ENCODE measurements at regions not wholly inside any gene's neighbourhood (a gene's known extent, or its start where the extent isn't known, plus 50 kb on each side); places are given as distances from the start of the nearest gene placed in this dataset.

- Mint-ChIP-seq H3K27me3 (ENCODE audit: insufficient read depth, low read depth) (no peaks in the 10 kb centered on the region), H3K36me3 (no peaks in the 10 kb centered on the region), H3K9me3 (no peaks in the 10 kb centered on the region), H3K27ac (no peak overlapping the region), H3K4me3 (no peak overlapping the region), H3K4me1 (no peaks in the 10 kb centered on the region)
- H3K36me3 ChIP-seq: no peaks in the 10 kb centered on the region
- no peaks in the 10 kb centered on the region for H3K27me3 ChIP-seq
- no peaks in the 10 kb centered on the region for H4K20me1 ChIP-seq (ENCODE audit: low read depth)
- no peaks in the 10 kb centered on the region for H3F3A ChIP-seq (ENCODE audit: low read depth)
- H3K9ac ChIP-seq: no peak overlapping the region
- TF ChIP-seq EZH2phosphoT487 (IDR thresholded peaks at IDR 0.05): no peak
- TF ChIP-seq EZH2 (IDR thresholded peaks at IDR 0.05): no peak
- TF ChIP-seq CTCF (IDR thresholded peaks at IDR 0.05): no peak
- no peak overlapping the region for H3K4me3 ChIP-seq
- H3K4me1 ChIP-seq: no peaks in the 10 kb centered on the region
- H3K79me2 ChIP-seq (ENCODE audit: low read depth): no peaks in the 10 kb centered on the region
- H3K4me2 ChIP-seq: no peak overlapping the region
- no peak for DNase-seq (ENCODE audit: low spot score)
- H3K9me3 ChIP-seq (ENCODE audit: low read depth): no peaks in the 10 kb centered on the region
- H2AFZ ChIP-seq (replicated peaks): no peak overlapping the region
- no peak overlapping the region for H3K27ac ChIP-seq
These were observed 248.4 kb downstream of the TLR4 start for GRCh38 chr9:117952581-117952980.

GRCh38 chr9:117957267-117957666 is 253.1 kb downstream of the TLR4 start:
- no peaks in the 10 kb centered on the region for H4K20me1 ChIP-seq (ENCODE audit: low read depth)
- no peaks in the 10 kb centered on the region for H3K4me1 ChIP-seq
- Mint-ChIP-seq H3K27ac (no peak overlapping the region), H3K27me3 (ENCODE audit: insufficient read depth, low read depth) (no peaks in the 10 kb centered on the region), H3K9me3 (no peaks in the 10 kb centered on the region), H3K4me3 (no peak overlapping the region), H3K36me3 (no peaks in the 10 kb centered on the region), H3K4me1 (no peaks in the 10 kb centered on the region)
- no peak for DNase-seq (ENCODE audit: low spot score)
- H3K27ac ChIP-seq: no peak overlapping the region
- H3K4me3 ChIP-seq: no peak overlapping the region
- H3K79me2 ChIP-seq (ENCODE audit: low read depth): no peaks in the 10 kb centered on the region
- no peaks in the 10 kb centered on the region for H3K27me3 ChIP-seq
- no peak overlapping the region for H2AFZ ChIP-seq (replicated peaks)
- H3K4me2 ChIP-seq: no peak overlapping the region
- no peak for TF ChIP-seq EZH2phosphoT487 (IDR thresholded peaks at IDR 0.05)
- no peak for TF ChIP-seq EZH2 (IDR thresholded peaks at IDR 0.05)
- no peak for TF ChIP-seq CTCF (IDR thresholded peaks at IDR 0.05)
- H3K9ac ChIP-seq: no peak overlapping the region
- no peaks in the 10 kb centered on the region for H3F3A ChIP-seq (ENCODE audit: low read depth)
- H3K9me3 ChIP-seq (ENCODE audit: low read depth): no peaks in the 10 kb centered on the region
- no peaks in the 10 kb centered on the region for H3K36me3 ChIP-seq

GRCh38 chr9:117958726-117959125 is 254.5 kb downstream of the TLR4 start:
- no peaks in the 10 kb centered on the region for H3K4me1 Mint-ChIP-seq
- H3K9ac ChIP-seq: no peak overlapping the region
- TF ChIP-seq EZH2 (IDR thresholded peaks at IDR 0.05) (no peak), CTCF (IDR thresholded peaks at IDR 0.05) (no peak), EZH2phosphoT487 (IDR thresholded peaks at IDR 0.05) (no peak)

More at GRCh38 chr9:117958726-117959125, 254.5 kb downstream of the TLR4 start:
- H3K27me3 Mint-ChIP-seq (ENCODE audit: insufficient read depth, low read depth): no peaks in the 10 kb centered on the region
- Histone ChIP-seq H3K4me2 (no peak overlapping the region), H3K27me3 (no peaks in the 10 kb centered on the region), H3K4me1 (no peaks in the 10 kb centered on the region), H3K36me3 (no peaks in the 10 kb centered on the region), H3K4me3 (no peak overlapping the region), H3F3A (ENCODE audit: low read depth) (no peaks in the 10 kb centered on the region), H2AFZ (replicated peaks) (no peak overlapping the region), H3K9me3 (ENCODE audit: low read depth) (no peaks in the 10 kb centered on the region), H3K27ac (no peak overlapping the region), H4K20me1 (ENCODE audit: low read depth) (no peaks in the 10 kb centered on the region), H3K79me2 (ENCODE audit: low read depth) (no peaks in the 10 kb centered on the region)
- H3K36me3 Mint-ChIP-seq: no peaks in the 10 kb centered on the region
- no peak overlapping the region for H3K4me3 Mint-ChIP-seq
- no peaks in the 10 kb centered on the region for H3K9me3 Mint-ChIP-seq
- no peak for DNase-seq (ENCODE audit: low spot score)
- no peak overlapping the region for H3K27ac Mint-ChIP-seq
